HG03457 (cell line): ENCODE measurements at regions not wholly inside any gene's neighbourhood (a gene's known extent, or its start where the extent isn't known, plus 50 kb on each side); places are given as distances from the start of the nearest gene placed in this dataset.
"Not testable (repeated sequence)": the region's sequence is repeated elsewhere in the genome, so short reads cannot be mapped to it uniquely, and the experiment has no call there.

Experiments
- ATAC-seq: cut with Tn5 transposase; IDR thresholded peaks from one replicate; pipeline ENCODE4 v1.9.1; 2021; ENCODE audit warnings: moderate number of reproducible peaks; ENCODE audit not compliant: unreplicated experiment

GRCh38 chr15:22519213-22519612, 60.5 kb downstream of the GOLGA6L22 start:
- not testable (repeated sequence) for ATAC-seq

DNA sequence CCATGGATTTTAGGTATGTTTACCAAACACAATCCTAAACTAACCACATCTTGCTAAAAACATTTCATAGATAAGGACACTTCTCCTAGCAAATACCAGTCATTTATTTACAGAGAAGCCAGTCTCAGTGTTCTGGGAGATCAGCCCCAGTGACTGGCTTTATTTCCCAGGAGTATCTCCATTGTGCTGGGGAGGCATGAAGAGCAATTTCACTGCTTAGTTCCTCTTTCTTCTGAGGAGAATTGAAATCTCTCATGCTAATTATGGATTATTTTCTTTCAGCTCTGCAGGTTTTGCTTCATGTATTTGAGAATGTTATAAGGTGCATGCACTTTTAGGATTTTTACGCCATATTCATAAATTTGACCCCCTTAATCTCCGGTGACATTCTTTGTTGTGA, 67.8 kb downstream of the GOLGA6L22 start:
- not testable (repeated sequence) for ATAC-seq

DNA sequence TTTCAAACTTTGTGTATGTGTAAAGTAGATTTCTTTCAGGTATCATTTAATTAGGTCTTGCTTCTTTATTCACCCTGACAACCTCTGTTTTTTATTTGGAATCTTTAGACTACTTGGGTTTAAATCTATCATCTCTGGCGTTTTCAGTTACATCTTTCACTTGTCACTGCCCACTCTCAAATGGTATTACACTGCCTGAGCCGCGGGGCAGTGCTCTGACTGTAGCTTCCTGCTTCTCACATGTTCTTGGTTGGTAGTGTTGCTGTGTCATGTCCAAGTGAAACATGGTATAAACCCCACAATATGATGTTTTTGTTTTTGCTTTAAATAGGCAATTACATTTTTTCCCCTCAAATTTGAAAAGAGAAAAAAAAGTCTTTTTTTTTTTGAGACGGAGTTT, 68.3 kb downstream of the GOLGA6L22 start:
- ATAC-seq, result not testable (repeated sequence)

GRCh38 chr15:22529200-22529599, 70.5 kb downstream of the GOLGA6L22 start:
- ATAC-seq, result not testable (repeated sequence)

DNA sequence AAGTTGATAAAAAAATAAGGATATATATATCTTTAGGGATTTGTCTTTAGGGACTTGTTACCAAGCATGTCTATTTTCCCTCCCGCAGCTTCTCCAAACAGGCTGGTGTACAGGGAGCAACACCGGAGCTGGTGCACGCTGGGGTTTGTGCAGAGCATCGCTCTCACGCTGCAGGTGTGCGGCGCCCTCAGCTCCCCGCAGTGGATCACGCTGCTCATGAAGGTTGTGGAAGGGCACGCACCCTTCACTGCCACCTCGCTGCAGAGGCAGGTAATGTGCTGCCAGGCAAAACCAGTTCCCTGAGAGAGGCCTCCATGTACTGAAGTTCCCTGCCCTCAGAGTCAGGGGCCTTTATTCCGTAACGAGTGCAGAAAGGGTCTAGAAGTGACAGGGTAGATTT, 101.0 kb downstream of the GOLGA6L22 start:
- not testable (repeated sequence) for ATAC-seq

DNA sequence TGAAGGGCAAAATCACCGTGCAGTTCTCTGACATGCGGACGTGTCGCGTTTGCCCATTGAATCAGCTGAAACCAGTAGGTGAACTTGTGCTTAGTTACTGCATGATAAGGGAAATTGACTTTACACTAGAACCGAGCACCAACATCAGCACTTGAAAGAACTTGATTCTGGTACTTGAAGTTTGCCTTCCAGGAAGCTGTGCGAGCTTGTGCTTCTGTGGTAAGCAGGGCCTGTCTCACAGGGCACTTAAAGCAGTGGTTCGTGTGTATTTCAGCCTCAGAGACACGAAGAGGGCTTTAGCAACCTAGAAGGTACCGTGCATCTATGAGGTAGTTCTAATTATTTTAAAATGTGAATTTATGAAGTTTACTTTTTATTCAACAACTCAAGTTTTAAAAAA, 103.0 kb downstream of the GOLGA6L22 start:
- not testable (repeated sequence) for ATAC-seq

DNA sequence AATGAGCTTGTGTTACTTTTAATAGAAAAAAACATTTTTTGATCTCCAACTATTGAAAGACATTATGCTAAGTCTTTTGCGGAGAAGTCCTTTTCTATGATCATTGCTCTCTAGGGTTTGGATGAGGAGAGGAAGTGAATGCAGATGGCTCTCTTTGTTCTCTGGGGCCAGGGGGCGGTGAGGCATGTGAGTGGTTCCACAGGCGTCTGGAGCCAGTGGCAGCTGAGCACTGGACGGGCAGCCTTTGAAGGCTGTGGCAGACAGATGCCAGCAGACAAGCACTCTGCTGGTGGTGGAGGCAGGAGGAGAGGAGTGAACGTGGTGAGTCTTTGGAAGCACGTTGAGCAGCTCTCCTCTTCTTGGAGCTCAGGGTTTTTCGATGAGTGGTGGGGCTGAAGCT, 107.8 kb downstream of the GOLGA6L22 start:
- ATAC-seq, result not testable (repeated sequence)

DNA sequence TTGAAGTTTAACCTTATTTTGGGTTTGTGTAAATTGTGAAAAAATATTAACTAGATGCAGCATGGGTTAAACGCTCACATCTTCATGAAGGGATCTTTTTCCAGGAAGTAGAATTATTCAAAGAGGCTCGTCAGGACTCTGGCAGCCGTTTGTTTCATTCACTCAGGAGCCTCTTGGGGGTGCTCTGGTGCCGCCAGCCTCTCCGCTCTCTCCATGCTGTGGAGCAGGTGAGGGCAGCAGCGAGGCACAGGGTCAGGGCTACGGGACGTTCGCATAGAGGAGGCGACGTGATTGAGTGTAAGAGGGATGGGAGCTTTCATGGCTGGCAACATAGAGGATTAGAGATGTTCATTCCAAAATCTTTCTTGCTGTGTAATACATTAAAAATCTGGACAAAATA, 110.8 kb downstream of the GOLGA6L22 start:
- ATAC-seq, result not testable (repeated sequence)

DNA sequence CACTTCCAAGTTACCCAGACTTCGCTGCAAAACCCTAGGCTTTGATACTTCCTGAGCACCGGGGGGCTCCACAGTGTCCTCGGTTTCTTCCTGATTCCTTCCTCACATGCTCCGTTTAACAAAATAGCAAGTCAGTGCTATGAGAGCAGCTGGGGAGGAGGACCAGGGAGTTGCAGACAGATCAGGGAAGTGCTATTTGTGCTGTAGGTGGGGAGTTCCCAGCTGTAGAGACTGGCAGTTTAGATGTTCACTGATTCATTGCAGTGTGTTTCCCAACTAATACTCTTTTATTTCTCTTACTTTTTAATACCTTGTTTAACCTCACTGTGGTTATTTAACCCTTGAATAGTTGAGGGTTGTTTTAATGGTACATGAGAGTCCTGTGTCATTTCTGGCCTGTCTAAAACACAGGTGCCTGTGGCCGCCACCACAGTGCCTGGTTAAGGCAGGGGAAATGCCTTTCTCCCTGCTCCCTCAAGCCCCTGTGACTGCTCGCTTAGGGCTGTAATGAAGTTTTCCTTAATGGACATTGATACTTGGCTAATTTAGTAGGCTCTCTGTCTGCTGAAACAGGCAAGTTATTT, 113.5 kb downstream of the GOLGA6L22 start:
- ATAC-seq, result not testable (repeated sequence)

DNA sequence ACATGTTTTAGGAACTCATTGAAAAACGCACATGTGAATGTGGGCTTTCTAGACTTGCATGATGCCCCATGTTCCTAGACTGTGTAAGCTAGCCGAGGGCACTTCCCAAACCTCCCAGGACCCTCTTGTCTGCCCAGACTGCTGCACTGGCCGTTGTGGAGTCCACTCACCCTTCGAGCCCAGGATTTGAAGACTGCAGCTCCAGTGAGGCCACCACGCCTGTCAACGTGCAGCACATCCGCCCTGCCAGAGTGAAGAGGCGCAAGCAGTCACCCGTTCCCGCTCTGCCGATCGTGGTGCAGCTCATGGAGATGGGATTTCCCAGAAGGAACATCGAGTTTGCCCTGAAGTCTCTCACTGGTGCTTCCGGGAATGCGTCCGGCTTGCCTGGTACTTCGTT, 114.1 kb downstream of the GOLGA6L22 start:
- ATAC-seq, result not testable (repeated sequence)

DNA sequence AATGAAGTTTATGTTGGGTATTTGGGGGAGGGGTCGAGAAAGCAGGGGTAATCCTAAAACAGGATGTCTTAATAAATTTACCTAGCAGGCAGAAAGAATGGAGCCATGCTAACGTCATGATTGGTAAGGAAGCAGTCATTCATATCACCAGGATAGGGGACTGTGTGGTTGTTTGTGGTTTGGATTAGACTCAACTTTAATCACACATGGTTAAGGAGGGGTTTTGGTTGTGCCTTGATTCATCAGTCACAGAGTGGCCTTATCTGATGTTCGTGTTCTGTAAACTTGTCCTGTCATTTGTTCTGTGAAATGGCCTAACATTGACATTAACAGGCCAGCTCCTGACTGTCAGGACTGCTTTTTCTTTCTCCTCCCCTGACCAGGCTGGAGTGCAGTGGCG, 119.1 kb downstream of the GOLGA6L22 start:
- not testable (repeated sequence) for ATAC-seq

DNA sequence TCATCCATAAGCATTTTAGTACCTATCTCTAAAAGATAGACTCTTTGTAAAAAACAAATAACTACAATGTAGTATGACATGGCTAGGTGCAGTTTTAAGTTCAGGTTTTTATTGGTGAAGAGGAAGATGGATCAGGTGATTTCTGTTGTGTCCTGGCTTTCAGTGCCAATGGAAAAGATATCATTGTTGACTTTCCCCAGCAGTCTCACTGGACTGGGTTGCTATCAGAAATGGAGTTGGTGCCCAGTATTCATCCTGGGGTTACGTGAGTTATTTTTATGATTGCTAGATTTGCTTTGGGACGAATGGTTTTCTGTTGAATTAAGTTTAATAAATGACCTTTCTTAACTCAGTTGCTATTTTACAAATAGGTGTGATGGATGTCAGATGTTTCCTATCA, 120.5 kb downstream of the GOLGA6L22 start:
- not testable (repeated sequence) for ATAC-seq

DNA sequence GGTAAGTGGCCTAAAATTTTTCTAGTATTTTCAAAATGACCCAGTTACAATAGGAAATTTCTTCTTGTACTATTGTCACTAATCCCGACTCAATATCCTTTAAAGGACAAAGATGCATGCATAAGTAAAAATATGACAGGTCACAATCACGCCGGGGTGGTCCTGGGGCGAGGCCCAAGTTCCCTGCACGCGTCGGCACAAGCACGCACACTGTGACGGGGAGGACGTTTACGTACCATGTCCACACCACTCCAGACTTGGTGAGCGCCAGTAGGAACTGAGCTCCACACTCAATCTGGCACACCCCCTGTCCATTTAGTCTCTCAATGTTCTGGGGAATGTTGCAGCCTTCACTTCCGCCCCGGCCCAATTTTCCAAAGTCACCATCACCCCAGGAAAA, 128.7 kb downstream of the GOLGA6L22 start:
- not testable (repeated sequence) for ATAC-seq

- not testable (repeated sequence) for ATAC-seq
These were observed 139.8 kb downstream of the GOLGA6L22 start for GRCh38 chr15:22598552-22598951.

- ATAC-seq, result not testable (repeated sequence)
These were observed 141.0 kb downstream of the GOLGA6L22 start for GRCh38 chr15:22599526-22600320.

GRCh38 chr15:22616976-22617375, 158.3 kb downstream of the GOLGA6L22 start:
- not testable (repeated sequence) for ATAC-seq

DNA sequence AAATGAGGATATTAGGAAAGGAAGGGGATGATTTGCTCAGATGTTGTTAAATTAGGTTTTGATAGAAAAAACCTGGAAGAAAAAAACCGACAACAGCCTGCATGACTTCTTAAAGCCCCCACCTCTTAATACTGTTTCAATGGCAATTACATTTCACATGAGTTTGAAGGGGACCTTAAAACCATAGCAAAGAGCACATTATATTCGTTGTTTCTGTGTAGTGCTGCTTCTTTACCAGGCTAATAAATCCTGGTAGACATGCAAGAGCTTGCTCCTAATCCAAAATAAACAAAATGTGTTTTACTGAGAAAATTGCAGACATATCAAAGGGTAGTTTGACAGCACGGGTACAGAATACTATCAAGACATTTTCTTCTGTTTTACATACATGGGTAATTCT, 154.7 kb upstream of the NIPA1 start:
- ATAC-seq, result not testable (repeated sequence)

DNA sequence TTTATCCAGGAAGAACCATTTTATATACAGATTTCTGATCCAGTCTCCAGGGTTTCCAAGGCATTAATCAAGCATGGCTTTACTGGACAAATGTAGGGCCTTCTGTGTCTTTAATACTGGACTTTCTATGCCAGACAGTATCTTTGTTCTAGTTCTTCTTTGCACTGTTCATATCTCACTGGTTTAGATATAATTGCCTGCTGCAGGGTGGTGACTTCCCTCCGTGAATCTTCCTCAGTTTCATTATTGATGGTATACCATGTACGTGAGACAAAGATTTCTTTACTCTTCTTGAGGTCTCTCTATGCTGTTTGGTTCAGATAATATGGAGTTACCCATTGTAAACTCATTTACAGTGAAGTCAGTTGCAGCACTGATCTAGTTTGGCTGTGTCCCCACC, 146.5 kb upstream of the NIPA1 start:
- not testable (repeated sequence) for ATAC-seq

DNA sequence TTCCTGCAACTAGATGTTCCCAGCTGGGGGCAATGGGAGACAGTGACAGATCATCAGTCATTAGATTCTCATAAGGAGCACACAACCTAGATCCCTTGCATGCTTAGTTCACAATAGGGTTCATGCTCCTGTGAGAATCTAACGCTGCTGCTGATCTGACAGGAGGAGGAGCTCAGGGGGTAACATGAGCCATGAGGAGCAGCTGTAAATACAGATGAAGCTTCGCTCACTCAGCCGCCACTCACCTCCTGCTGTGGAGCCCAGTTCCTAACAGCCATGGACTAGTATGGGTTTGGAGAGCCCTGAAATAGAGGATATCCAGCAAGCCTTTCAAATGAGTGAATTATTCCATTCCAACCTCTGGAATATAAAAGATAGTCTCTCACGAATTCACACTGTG, 137.0 kb upstream of the NIPA1 start:
- ATAC-seq, result not testable (repeated sequence)

- ATAC-seq, result not testable (repeated sequence)
These were observed 135.3 kb upstream of the NIPA1 start for GRCh38 chr15:22651179-22651578.

- peak; percentile 50 for ATAC-seq
These were observed 122.0 kb upstream of the NIPA1 start for GRCh38 chr15:22664294-22665058.
